Immature natural killer cell (primary cell): ENCODE measurements at regions not wholly inside any gene's neighbourhood (a gene's known extent, or its start where the extent isn't known, plus 50 kb on each side); places are given as distances from the start of the nearest gene placed in this dataset.

Source experiments
- DNase-seq, 3 donors: peaks; one replicate each; pipeline ENCODE4 v3.0.0; 2022; ENCODE audit warnings: mixed read lengths in 1 of 3
- H3K27ac Mint-ChIP-seq, 6 donors: one replicate each; pipeline ENCODE4 v1.8.0; 2020; ENCODE audit warnings: mixed read lengths in 6 of 6, mild to moderate bottlenecking in 5 of 6, inconsistent platforms in 4 of 6, moderate library complexity in 3 of 6
- H3K27me3 Mint-ChIP-seq, 3 donors: one replicate each; pipeline ENCODE4 v1.8.0; 2020 to 2021; ENCODE audit warnings: low read depth in 3 of 3, mild to moderate bottlenecking in 3 of 3, mixed read lengths in 3 of 3, moderate library complexity in 3 of 3, inconsistent platforms in 1 of 3
- H3K36me3 Mint-ChIP-seq, 3 donors: one replicate each; pipeline ENCODE4 v1.8.0; 2020; ENCODE audit warnings: mixed read lengths in 3 of 3, inconsistent platforms in 2 of 3, mild to moderate bottlenecking in 2 of 3
- H3K4me1 Mint-ChIP-seq, 2 donors: one replicate each; pipeline ENCODE4 v1.8.0; 2020; ENCODE audit warnings: inconsistent platforms in 2 of 2, mild to moderate bottlenecking in 2 of 2, mixed read lengths in 2 of 2, moderate library complexity in 1 of 2
- H3K4me3 Mint-ChIP-seq, 5 donors: one replicate each; pipeline ENCODE4 v1.8.0; 2020; ENCODE audit warnings: mild to moderate bottlenecking in 5 of 5, mixed read lengths in 5 of 5, inconsistent platforms in 3 of 5, moderate library complexity in 3 of 5
- H3K9me3 Mint-ChIP-seq, 6 donors: one replicate each; pipeline ENCODE4 v1.8.0; 2020; ENCODE audit warnings: mild to moderate bottlenecking in 6 of 6, mixed read lengths in 6 of 6, inconsistent platforms in 4 of 6, moderate library complexity in 3 of 6

DNA sequence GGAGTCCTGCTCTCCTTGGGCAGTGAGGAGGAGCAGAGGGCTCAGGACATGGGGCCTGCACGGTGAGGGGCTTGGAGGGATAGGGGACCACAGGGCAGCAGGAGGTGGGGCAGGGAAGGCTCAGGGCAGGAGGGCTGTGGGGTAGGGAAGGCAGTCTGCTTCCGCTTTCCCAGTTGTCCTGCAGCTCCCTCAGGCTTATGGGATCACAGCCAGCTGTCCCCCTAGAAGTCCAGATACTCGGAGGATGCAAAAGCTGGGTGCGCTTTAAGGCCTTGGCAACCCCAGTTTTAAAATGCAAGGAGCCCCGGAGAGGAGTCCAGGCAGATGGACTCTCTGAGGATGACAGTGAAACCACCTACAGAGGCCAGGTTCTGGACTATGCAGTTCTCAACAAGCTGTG is 299.1 kb upstream of the FOXF1 start:
- Mint-ChIP-seq H3K9me3 (peaks cover 0 to 4% (median 0%) of the 10 kb centered on the region in 6 donors), H3K27me3 (peaks cover 1 to 7% (median 5%) of the 10 kb centered on the region in 3 donors), H3K36me3 (no peaks in the 10 kb centered on the region), H3K4me3 (no peak overlapping the region), H3K4me1 (peaks cover 22 to 23% of the 10 kb centered on the region in 2 donors), H3K27ac (no peak overlapping the region)
- no peak for DNase-seq

GRCh38 chr16:86211800-86212199 is 298.5 kb upstream of the FOXF1 start:
- no peak overlapping the region for H3K4me3 Mint-ChIP-seq
- DNase-seq = no peak
- no peaks in the 10 kb centered on the region for H3K36me3 Mint-ChIP-seq
- peaks cover 22 to 23% of the 10 kb centered on the region in 2 donors for H3K4me1 Mint-ChIP-seq
- H3K27me3 Mint-ChIP-seq = peaks cover 1 to 7% (median 5%) of the 10 kb centered on the region in 3 donors
- H3K27ac Mint-ChIP-seq = no peak overlapping the region
- H3K9me3 Mint-ChIP-seq = peaks cover 0 to 4% (median 0%) of the 10 kb centered on the region in 6 donors

- peaks cover 0 to 4% (median 0%) of the 10 kb centered on the region in 6 donors for H3K9me3 Mint-ChIP-seq
- peak overlapping the region; percentile 27 to 82 (median 48) for H3K27ac Mint-ChIP-seq
- H3K4me3 Mint-ChIP-seq = peak overlapping the region in 2 of 5 donors; percentile 14 to 28
- H3K4me1 Mint-ChIP-seq = peaks cover 22 to 23% of the 10 kb centered on the region in 2 donors
- peaks cover 1 to 7% (median 5%) of the 10 kb centered on the region in 3 donors for H3K27me3 Mint-ChIP-seq
- DNase-seq = no peak
- H3K36me3 Mint-ChIP-seq = no peaks in the 10 kb centered on the region
Observed at GRCh38 chr16:86212706-86213436, 297.5 kb upstream of the FOXF1 start.

- peak overlapping the region in 1 of 5 donors; percentile 14 for H3K4me3 Mint-ChIP-seq
- DNase-seq = no peak
Observed at GRCh38 chr16:86213437-86214205, 296.7 kb upstream of the FOXF1 start.

DNA sequence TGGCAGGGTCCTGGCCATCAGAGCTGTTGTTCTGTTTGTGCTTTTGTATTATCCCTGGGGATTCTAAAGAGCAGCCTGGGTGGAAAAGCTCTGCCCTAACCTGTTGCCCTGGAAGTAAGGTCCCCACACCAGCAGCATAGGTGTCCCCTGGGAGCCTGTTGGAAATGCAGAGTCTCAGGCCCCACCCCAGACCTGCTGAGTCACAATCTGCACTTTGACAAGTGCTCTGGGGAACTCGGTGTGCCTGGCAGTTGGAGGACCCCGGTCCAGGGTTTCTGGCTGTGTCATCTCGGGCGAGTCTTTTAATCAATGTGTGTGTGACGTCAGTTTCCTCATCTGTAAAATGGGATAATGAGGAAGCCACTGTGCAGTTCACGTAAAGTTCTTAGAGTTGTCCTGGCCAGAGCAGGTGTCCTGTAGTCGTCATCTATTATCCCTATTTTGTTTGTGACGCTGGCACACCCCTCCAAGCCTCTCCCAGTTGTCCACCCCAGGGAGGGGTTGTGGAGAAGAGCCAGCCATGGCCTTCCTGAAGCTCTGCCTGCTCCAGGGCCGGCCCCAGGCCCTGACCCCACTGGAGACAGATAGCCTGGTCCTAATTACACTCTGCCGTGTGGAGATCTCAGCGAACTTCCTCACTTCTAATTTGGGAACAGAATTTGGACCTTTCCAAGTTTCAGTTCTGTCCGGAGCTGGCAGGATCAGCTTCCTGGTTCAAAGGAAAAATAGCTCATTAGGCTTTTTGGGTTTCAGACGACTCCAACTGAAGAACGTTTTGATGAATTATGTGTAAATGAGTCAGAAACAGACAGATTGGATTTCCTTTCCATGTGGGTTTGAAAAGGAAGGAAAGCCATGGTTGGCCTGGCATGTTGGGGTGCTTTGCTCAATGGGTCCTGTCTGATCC is 295.7 kb upstream of the FOXF1 start:
- H3K36me3 Mint-ChIP-seq = no peaks in the 10 kb centered on the region
- H3K27me3 Mint-ChIP-seq = peaks cover 1 to 4% (median 3%) of the 10 kb centered on the region in 3 donors
- peaks cover 22 to 23% of the 10 kb centered on the region in 2 donors for H3K4me1 Mint-ChIP-seq
- H3K27ac Mint-ChIP-seq = no peak overlapping the region
- no peak for DNase-seq
- no peak overlapping the region for H3K4me3 Mint-ChIP-seq
- H3K9me3 Mint-ChIP-seq = peaks cover 0 to 4% (median 0%) of the 10 kb centered on the region in 6 donors

More at GRCh38 chr16:86213437-86214205, 296.7 kb upstream of the FOXF1 start:
- Mint-ChIP-seq H3K9me3 (peaks cover 0 to 4% (median 0%) of the 10 kb centered on the region in 6 donors), H3K27me3 (peaks cover 1 to 7% (median 4%) of the 10 kb centered on the region in 3 donors), H3K4me1 (peaks cover 22 to 23% of the 10 kb centered on the region in 2 donors), H3K36me3 (no peaks in the 10 kb centered on the region), H3K27ac (peak overlapping the region in 2 of 6 donors; percentile 27 to 50)

GRCh38 chr16:86215233-86215978 is 294.9 kb upstream of the FOXF1 start:
- Mint-ChIP-seq H3K4me1 (peaks cover 22 to 23% of the 10 kb centered on the region in 2 donors), H3K36me3 (no peaks in the 10 kb centered on the region), H3K4me3 (no peak overlapping the region), H3K27ac (peak overlapping the region in 1 of 6 donors; percentile 42), H3K9me3 (peaks cover 0 to 4% (median 0%) of the 10 kb centered on the region in 6 donors), H3K27me3 (peaks cover 0 to 3% (median 2%) of the 10 kb centered on the region in 3 donors)
- DNase-seq = no peak

GRCh38 chr16:86215979-86216585 is 294.2 kb upstream of the FOXF1 start:
- DNase-seq = no peak
- Mint-ChIP-seq H3K9me3 (peaks cover 0 to 4% (median 0%) of the 10 kb centered on the region in 6 donors), H3K4me1 (peaks cover 22 to 23% of the 10 kb centered on the region in 2 donors), H3K27me3 (peaks cover 0 to 6% (median 5%) of the 10 kb centered on the region in 3 donors), H3K4me3 (no peak overlapping the region), H3K27ac (no peak overlapping the region), H3K36me3 (no peaks in the 10 kb centered on the region)

GRCh38 chr16:86216591-86216990 is 293.7 kb upstream of the FOXF1 start:
- H3K4me1 Mint-ChIP-seq = peaks cover 22 to 23% of the 10 kb centered on the region in 2 donors
- H3K27ac Mint-ChIP-seq = no peak overlapping the region
- H3K27me3 Mint-ChIP-seq = peaks cover 0 to 6% (median 6%) of the 10 kb centered on the region in 3 donors

GRCh38 chr16:86217001-86217890 is 293.1 kb upstream of the FOXF1 start:
- Mint-ChIP-seq H3K4me3 (no peak overlapping the region), H3K27ac (no peak overlapping the region), H3K4me1 (peaks cover 17 to 18% of the 10 kb centered on the region in 2 donors), H3K36me3 (no peaks in the 10 kb centered on the region), H3K9me3 (peaks cover 0 to 4% (median 0%) of the 10 kb centered on the region in 6 donors), H3K27me3 (peaks cover 0 to 8% (median 6%) of the 10 kb centered on the region in 3 donors)
- DNase-seq = no peak

More at GRCh38 chr16:86216591-86216990, 293.7 kb upstream of the FOXF1 start:
- Mint-ChIP-seq H3K36me3 (no peaks in the 10 kb centered on the region), H3K4me3 (no peak overlapping the region), H3K9me3 (peaks cover 0 to 4% (median 0%) of the 10 kb centered on the region in 6 donors)
- no peak for DNase-seq

GRCh38 chr16:86217891-86218270 is 292.4 kb upstream of the FOXF1 start:
- no peaks in the 10 kb centered on the region for H3K36me3 Mint-ChIP-seq
- no peak overlapping the region for H3K4me3 Mint-ChIP-seq
- no peak overlapping the region for H3K27ac Mint-ChIP-seq
- peaks cover 0 to 1% (median 0%) of the 10 kb centered on the region in 6 donors for H3K9me3 Mint-ChIP-seq
- peaks cover 0 to 10% (median 6%) of the 10 kb centered on the region in 3 donors for H3K27me3 Mint-ChIP-seq
- DNase-seq = no peak
- peaks cover 11 to 12% of the 10 kb centered on the region in 2 donors for H3K4me1 Mint-ChIP-seq

GRCh38 chr16:86218479-86219170 is 291.7 kb upstream of the FOXF1 start:
- H3K4me3 Mint-ChIP-seq = no peak overlapping the region
- H3K4me1 Mint-ChIP-seq = peaks cover 3 to 4% of the 10 kb centered on the region in 2 donors
- no peaks in the 10 kb centered on the region for H3K36me3 Mint-ChIP-seq
- no peak for DNase-seq
- H3K27me3 Mint-ChIP-seq = peaks cover 0 to 13% (median 6%) of the 10 kb centered on the region in 3 donors
- no peak overlapping the region for H3K27ac Mint-ChIP-seq
- no peaks in the 10 kb centered on the region for H3K9me3 Mint-ChIP-seq
